GM23338 (cell line): ENCODE measurements at regions not wholly inside any gene's neighbourhood (a gene's known extent, or its start where the extent isn't known, plus 50 kb on each side); places are given as distances from the start of the nearest gene placed in this dataset.

Source experiments
- EZH2phosphoT487 ChIP-seq: fragments of 200-600 bp; sonication (generic); IDR thresholded peaks from one replicate; pipeline ENCODE4 v1.8.1; 2018; ENCODE audit warnings: antibody characterized with exemption; ENCODE audit not compliant: unreplicated experiment
- POLR2AphosphoS5 ChIP-seq: IDR thresholded peaks from 2 replicates; pipeline ENCODE4 v1.6.1; 2016; ENCODE audit warnings: antibody characterized with exemption, low read depth
- TF ChIP-seq, protein P1 (sequence below), 2 experiments: fragments of 200-600 bp in 1 of 2; sonication (generic) in 1 of 2; conservative IDR thresholded peaks; 2 replicates each; pipeline versions ENCODE4 v1.5.1 to v1.6.1; 2016 to 2017; ENCODE audit warnings: antibody characterized with exemption in 2 of 2, low read depth in 2 of 2, mild to moderate bottlenecking in 2 of 2, moderate library complexity in 1 of 2

GRCh38 chr10:34931216-34931615 is 116.1 kb upstream of the PARD3 start:
- TF ChIP-seq, protein P1, sequence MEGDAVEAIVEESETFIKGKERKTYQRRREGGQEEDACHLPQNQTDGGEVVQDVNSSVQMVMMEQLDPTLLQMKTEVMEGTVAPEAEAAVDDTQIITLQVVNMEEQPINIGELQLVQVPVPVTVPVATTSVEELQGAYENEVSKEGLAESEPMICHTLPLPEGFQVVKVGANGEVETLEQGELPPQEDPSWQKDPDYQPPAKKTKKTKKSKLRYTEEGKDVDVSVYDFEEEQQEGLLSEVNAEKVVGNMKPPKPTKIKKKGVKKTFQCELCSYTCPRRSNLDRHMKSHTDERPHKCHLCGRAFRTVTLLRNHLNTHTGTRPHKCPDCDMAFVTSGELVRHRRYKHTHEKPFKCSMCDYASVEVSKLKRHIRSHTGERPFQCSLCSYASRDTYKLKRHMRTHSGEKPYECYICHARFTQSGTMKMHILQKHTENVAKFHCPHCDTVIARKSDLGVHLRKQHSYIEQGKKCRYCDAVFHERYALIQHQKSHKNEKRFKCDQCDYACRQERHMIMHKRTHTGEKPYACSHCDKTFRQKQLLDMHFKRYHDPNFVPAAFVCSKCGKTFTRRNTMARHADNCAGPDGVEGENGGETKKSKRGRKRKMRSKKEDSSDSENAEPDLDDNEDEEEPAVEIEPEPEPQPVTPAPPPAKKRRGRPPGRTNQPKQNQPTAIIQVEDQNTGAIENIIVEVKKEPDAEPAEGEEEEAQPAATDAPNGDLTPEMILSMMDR (conservative IDR thresholded peaks at IDR 0.05; ENCODE audit: low read depth in 2 of 2), result no peak
- TF ChIP-seq POLR2AphosphoS5 (no peak), EZH2phosphoT487 (no peak)
